ENCODE measurements at regions not wholly inside any gene's neighbourhood (a gene's known extent, or its start where the extent isn't known, plus 50 kb on each side); places are given as distances from the start of the nearest gene placed in this dataset.

- no TSS peak for BruUV-seq (replicated peaks)
- no peak overlapping the region for H3K27ac ChIP-seq (ENCODE audit: extremely low read length, insufficient read depth, low read length)
- H3K4me1 ChIP-seq (ENCODE audit: insufficient read depth, low read length): no peaks in the 10 kb centered on the region
- H2AFZ ChIP-seq (ENCODE audit: low read length): no peak overlapping the region
- no peaks in the 10 kb centered on the region for H3K9me3 ChIP-seq (ENCODE audit: low read length)
- ChIA-PET POLR2A (no interaction called here), CTCF (ENCODE audit: low intra/inter-chr PET ratio, low total read pairs) (no interaction called here)
- H3K27me3 ChIP-seq (ENCODE audit: control insufficient read depth in 1 of 2, insufficient read depth in 2 of 2, low read length in 2 of 2): 0 out of 5 replicates have a peak, but pooled peaks cover 0 to 3% of the 10 kb centered on the region in 2 experiments
- no peak for ATAC-seq
- H3K9ac ChIP-seq (ENCODE audit: insufficient read depth, low read depth, low read length): no peak overlapping the region
- no peak overlapping the region for H3K4me3 ChIP-seq (replicated peaks in 1 of 3; ENCODE audit: insufficient read depth in 1 of 3, low read depth in 2 of 3, low read length in 3 of 3)
- WGBS (ENCODE audit: low lambda C conversion rate): 33% methylated on average over 3 of the region's 3 CpGs
- no peaks in the 10 kb centered on the region for H3K36me3 ChIP-seq (replicated peaks in 1 of 2; ENCODE audit: control insufficient read depth in 1 of 2, insufficient read depth in 2 of 2, low read length in 2 of 2)
- no peaks in the 10 kb centered on the region for H3K79me2 ChIP-seq (ENCODE audit: insufficient read depth, low read length)
- no peak overlapping the region for H3K4me2 ChIP-seq (ENCODE audit: low read depth, low read length)
- no peak for DNase-seq (ENCODE audit: low spot score)
- no peak for FAIRE-seq
- in situ Hi-C loops (cut with HindIII; ENCODE audit: extremely low pct_ligation_motif_present, low pct_unique_long_range_greater_than_20kb): no loop called here
- no peak for TF ChIP-seq ARNT (IDR thresholded peaks at IDR 0.05)
- no peak for TF ChIP-seq ZBTB25 (CRISPR knock-in tag; IDR thresholded peaks at IDR 0.05)
- no peak for TF ChIP-seq NR2C2 (CRISPR knock-in tag; IDR thresholded peaks at IDR 0.05; ENCODE audit: borderline replicate concordance)
- no peak for TF ChIP-seq ZNF160 (CRISPR knock-in tag; IDR thresholded peaks at IDR 0.05)
- no peak for TF ChIP-seq ZNF749 (CRISPR knock-in tag; IDR thresholded peaks at IDR 0.05; ENCODE audit: borderline replicate concordance)
- TF ChIP-seq RFX1 (IDR thresholded peaks at IDR 0.05): no peak
- no peak for TF ChIP-seq SNAI1 (CRISPR knock-in tag; IDR thresholded peaks at IDR 0.05; ENCODE audit: borderline replicate concordance)
- TF ChIP-seq CENPT (CRISPR knock-in tag; IDR thresholded peaks at IDR 0.05; ENCODE audit: low read depth): no peak
- TF ChIP-seq RORA (CRISPR knock-in tag; IDR thresholded peaks at IDR 0.05): no peak
- no peak for TF ChIP-seq TBX3 (IDR thresholded peaks at IDR 0.05; ENCODE audit: borderline replicate concordance)
- TF ChIP-seq ZNF503 (CRISPR knock-in tag; IDR thresholded peaks at IDR 0.05): no peak
- no peak for TF ChIP-seq NR0B2 (CRISPR knock-in tag; IDR thresholded peaks at IDR 0.05)
- TF ChIP-seq ZNF562 (CRISPR knock-in tag; IDR thresholded peaks at IDR 0.05; ENCODE audit: borderline replicate concordance): no peak
- no peak for TF ChIP-seq DPF2 (CRISPR knock-in tag; IDR thresholded peaks at IDR 0.05; ENCODE audit: borderline replicate concordance, low read depth)
- no peak for TF ChIP-seq ESRRA (CRISPR knock-in tag; IDR thresholded peaks at IDR 0.05; ENCODE audit: low read depth)
- no peak for TF ChIP-seq NR3C1 (CRISPR knock-in tag; IDR thresholded peaks at IDR 0.05)
- TF ChIP-seq ZNF678 (CRISPR knock-in tag; IDR thresholded peaks at IDR 0.05): no peak
- TF ChIP-seq HBP1 (CRISPR knock-in tag; IDR thresholded peaks at IDR 0.05; ENCODE audit: low read depth): no peak
- intact Hi-C loops (cut with micrococcal nuclease; ENCODE audit: unreplicated experiment): no loop called here
- H4K20me1 ChIP-seq (ENCODE audit: insufficient read depth, low read length): no peaks in the 10 kb centered on the region
These were observed 151.6 kb upstream of the ARID2 start for GRCh38 chr12:45577844-45578399.
